ENCODE measurements at regions not wholly inside any gene's neighbourhood (a gene's known extent, or its start where the extent isn't known, plus 50 kb on each side); places are given as distances from the start of the nearest gene placed in this dataset.

- TF ChIP-seq CTCF (IDR thresholded peaks at IDR 0.05) (no peak), POLR2AphosphoS5 (IDR thresholded peaks at IDR 0.05) (no peak)
Measured at GRCh38 chr3:81105789-81106488, 655.5 kb downstream of the GBE1 start.

All from gastroesophageal sphincter (tissue), 3 donors.